HG02678 (cell line): ENCODE measurements at regions not wholly inside any gene's neighbourhood (a gene's known extent, or its start where the extent isn't known, plus 50 kb on each side); places are given as distances from the start of the nearest gene placed in this dataset.

Experiments
- ATAC-seq: cut with Tn5 transposase; IDR thresholded peaks from one replicate; pipeline ENCODE4 v1.9.1; 2021; ENCODE audit warnings: mild to moderate bottlenecking, moderate library complexity; ENCODE audit not compliant: unreplicated experiment

- ATAC-seq = no peak
Measured at GRCh38 chr4:65868096-65868824, 198.0 kb upstream of the EPHA5 start.

- no peak for ATAC-seq
Measured at GRCh38 chr4:65865489-65865888, 195.2 kb upstream of the EPHA5 start.

GRCh38 chr4:65861993-65862392 is 191.7 kb upstream of the EPHA5 start:
- ATAC-seq = no peak

GRCh38 chr4:65845199-65845773 is 175.0 kb upstream of the EPHA5 start:
- no peak for ATAC-seq

GRCh38 chr4:65839164-65839931 is 169.1 kb upstream of the EPHA5 start:
- ATAC-seq = no peak

- ATAC-seq = no peak
Measured at GRCh38 chr4:65834707-65835106, 164.4 kb upstream of the EPHA5 start.

- ATAC-seq = no peak
Measured at GRCh38 chr4:65831828-65832227, 161.5 kb upstream of the EPHA5 start.

- ATAC-seq = no peak
Measured at GRCh38 chr4:65825116-65825753, 154.9 kb upstream of the EPHA5 start.

- no peak for ATAC-seq
Measured at GRCh38 chr4:65819192-65819591, 148.9 kb upstream of the EPHA5 start.

GRCh38 chr4:65805936-65806335 is 135.6 kb upstream of the EPHA5 start:
- no peak for ATAC-seq

GRCh38 chr4:65799513-65799912 is 129.2 kb upstream of the EPHA5 start:
- ATAC-seq = no peak

GRCh38 chr4:65798498-65799127 is 128.3 kb upstream of the EPHA5 start:
- no peak for ATAC-seq

GRCh38 chr4:65791812-65792308 is 121.6 kb upstream of the EPHA5 start:
- no peak for ATAC-seq

- ATAC-seq = no peak
Measured at GRCh38 chr4:65791111-65791811, 121.0 kb upstream of the EPHA5 start.

- no peak for ATAC-seq
Measured at GRCh38 chr4:65789805-65790204, 119.5 kb upstream of the EPHA5 start.

- no peak for ATAC-seq
Measured at GRCh38 chr4:65789341-65789740, 119.1 kb upstream of the EPHA5 start.

- no peak for ATAC-seq
Measured at GRCh38 chr4:65777270-65777669, 107.0 kb upstream of the EPHA5 start.

- no peak for ATAC-seq
Measured at GRCh38 chr4:65773636-65774035, 103.3 kb upstream of the EPHA5 start.

GRCh38 chr4:65747386-65747785 is 77.1 kb upstream of the EPHA5 start:
- ATAC-seq = no peak

- ATAC-seq = no peak
Measured at GRCh38 chr4:65738134-65738533, 67.8 kb upstream of the EPHA5 start.
